ENCODE measurements at regions not wholly inside any gene's neighbourhood (a gene's known extent, or its start where the extent isn't known, plus 50 kb on each side); places are given as distances from the start of the nearest gene placed in this dataset.

GRCh38 chr17:73962308-73962707 is 241.2 kb upstream of the RPL38 start:
- TF ChIP-seq SP1 (IDR thresholded peaks at IDR 0.05) (no peak), BHLHE40 (IDR thresholded peaks at IDR 0.05; ENCODE audit: borderline replicate concordance) (no peak), PKNOX1 (IDR thresholded peaks at IDR 0.05) (no peak)

Measured in HEK293T (cell line).